H9 (cell line): ENCODE measurements at regions not wholly inside any gene's neighbourhood (a gene's known extent, or its start where the extent isn't known, plus 50 kb on each side); places are given as distances from the start of the nearest gene placed in this dataset.

Experiments
- DNase-seq: peaks from one replicate; pipeline ENCODE4 v3.0.0-alpha.2; 2017
- H2AFZ ChIP-seq: one replicate; pipeline ENCODE4 v1.6.1; 2013; ENCODE audit warnings: mild to moderate bottlenecking, low read length, control low read depth, moderate library complexity
- H2AK5ac ChIP-seq: 2 replicates; pipeline ENCODE4 v1.6.1; 2013; ENCODE audit warnings: low read length, control low read depth, mixed read lengths; ENCODE audit not compliant: insufficient read length
- H2BK120ac ChIP-seq: one replicate; pipeline ENCODE4 v1.6.1; 2013; ENCODE audit warnings: low read depth, mild to moderate bottlenecking, low read length, control low read depth, inconsistent platforms; ENCODE audit not compliant: poor library complexity, severe bottlenecking
- H2BK12ac ChIP-seq: 2 replicates; pipeline ENCODE4 v1.6.1; 2013; ENCODE audit warnings: low read length, control low read depth, mixed read lengths, low read depth; ENCODE audit not compliant: insufficient read length
- H2BK15ac ChIP-seq: 2 replicates; pipeline ENCODE4 v1.6.1; 2013; ENCODE audit warnings: low read depth, low read length, control low read depth
- H2BK20ac ChIP-seq: one replicate; pipeline ENCODE4 v1.6.1; 2013; ENCODE audit warnings: low read depth, mild to moderate bottlenecking, low read length, control low read depth, inconsistent platforms; ENCODE audit not compliant: poor library complexity, severe bottlenecking
- H2BK5ac ChIP-seq: 2 replicates; pipeline ENCODE4 v1.6.1; 2013; ENCODE audit warnings: low read length, control low read depth, mixed read lengths; ENCODE audit not compliant: insufficient read length
- H3K14ac ChIP-seq: 2 replicates; pipeline ENCODE4 v1.6.1; 2013; ENCODE audit warnings: low read length, control low read depth; ENCODE audit not compliant: insufficient read depth
- H3K18ac ChIP-seq: 2 replicates; pipeline ENCODE4 v1.6.1; 2013; ENCODE audit warnings: low read depth, mild to moderate bottlenecking, mixed read lengths, low read length, control low read depth; ENCODE audit not compliant: insufficient read length
- H3K23ac ChIP-seq: 2 replicates; pipeline ENCODE4 v1.6.1; 2013; ENCODE audit warnings: low read length, control low read depth, mixed read lengths, low read depth; ENCODE audit not compliant: insufficient read length
- H3K23me2 ChIP-seq: 2 replicates; pipeline ENCODE4 v1.6.1; 2013; ENCODE audit warnings: low read depth, mild to moderate bottlenecking, mixed read lengths, low read length, control low read depth; ENCODE audit not compliant: insufficient read length, poor library complexity, severe bottlenecking
- H3K27ac ChIP-seq: 2 replicates; pipeline ENCODE4 v1.5.1; 2013; ENCODE audit warnings: low read length, control low read depth, mixed read lengths, low read depth; ENCODE audit not compliant: insufficient read length
- H3K27me3 ChIP-seq: 2 replicates; pipeline ENCODE4 v1.6.1; 2013; ENCODE audit warnings: low read length, control low read depth, inconsistent platforms; ENCODE audit not compliant: insufficient read depth
- H3K4ac ChIP-seq: 2 replicates; pipeline ENCODE4 v1.6.1; 2013; ENCODE audit warnings: low read depth, mild to moderate bottlenecking, control low read depth, inconsistent platforms, low read length, moderate library complexity
- H3K4me1 ChIP-seq: 2 replicates; pipeline ENCODE4 v1.6.1; 2013; ENCODE audit warnings: low read length, control low read depth, inconsistent platforms; ENCODE audit not compliant: insufficient read depth
- H3K4me2 ChIP-seq: 2 replicates; pipeline ENCODE4 v1.6.1; 2013; ENCODE audit warnings: low read length, control low read depth, mixed read lengths; ENCODE audit not compliant: insufficient read length, insufficient read depth
- H3K56ac ChIP-seq: 2 replicates; pipeline ENCODE4 v1.6.1; 2013; ENCODE audit warnings: low read depth, mild to moderate bottlenecking, mixed read lengths, low read length, control low read depth; ENCODE audit not compliant: insufficient read length
- H3K79me1 ChIP-seq: 2 replicates; pipeline ENCODE4 v1.6.1; 2013; ENCODE audit warnings: low read depth, mild to moderate bottlenecking, moderate library complexity, low read length, control low read depth, inconsistent platforms; ENCODE audit not compliant: insufficient read depth, poor library complexity, severe bottlenecking
- H3K79me2 ChIP-seq: 2 replicates; pipeline ENCODE4 v1.6.1; 2013; ENCODE audit warnings: low read length, control low read depth, inconsistent platforms; ENCODE audit not compliant: insufficient read depth
- H3K9ac ChIP-seq: 2 replicates; pipeline ENCODE4 v1.6.1; 2013; ENCODE audit warnings: low read length, control low read depth, mixed read lengths; ENCODE audit not compliant: insufficient read length; ENCODE audit errors: extremely low read depth
- H3K9me3 ChIP-seq: one replicate; pipeline ENCODE4 v1.6.1; 2013; ENCODE audit warnings: low read depth, low read length, inconsistent platforms; ENCODE audit not compliant: control insufficient read depth
- H3T11ph ChIP-seq: one replicate; pipeline ENCODE4 v1.6.1; 2013; ENCODE audit warnings: mild to moderate bottlenecking, low read length, control low read depth, inconsistent platforms
- H4K20me1 ChIP-seq: one replicate; pipeline ENCODE4 v1.6.1; 2013; ENCODE audit not compliant: control insufficient read depth, insufficient read length, insufficient read depth
- H4K5ac ChIP-seq: 2 replicates; pipeline ENCODE4 v1.6.1; 2013; ENCODE audit warnings: low read depth, mild to moderate bottlenecking, mixed read lengths, low read length, control low read depth; ENCODE audit not compliant: insufficient read length
- H4K8ac ChIP-seq: replicated peaks from 2 replicates; pipeline ENCODE4 v1.6.1; 2013; ENCODE audit warnings: low read length, control low read depth, mixed read lengths, low read depth; ENCODE audit not compliant: insufficient read length
- H4K91ac ChIP-seq: 2 replicates; pipeline ENCODE4 v1.6.1; 2013; ENCODE audit warnings: low read depth, mild to moderate bottlenecking, moderate library complexity, mixed read lengths, low read length, control low read depth; ENCODE audit not compliant: insufficient read length
- H3K27ac Mint-ChIP-seq, 3 experiments: 2 replicates in 2 of 3; 3 replicates in 1 of 3; pipeline ENCODE4 v1.8.0; 2020 to 2021; ENCODE audit warnings: mixed read lengths in 3 of 3, mild to moderate bottlenecking in 1 of 3, moderate library complexity in 1 of 3
- H3K27me3 Mint-ChIP-seq: 2 replicates; pipeline ENCODE4 v1.8.0; 2021; ENCODE audit warnings: low read depth, mild to moderate bottlenecking, moderate library complexity, mixed read lengths
- H3K36me3 Mint-ChIP-seq, 3 experiments: 2 replicates in 2 of 3; 3 replicates in 1 of 3; pipeline ENCODE4 v1.8.0; 2020 to 2021; ENCODE audit warnings: low read depth in 3 of 3, mixed read lengths in 3 of 3; ENCODE audit not compliant: insufficient read depth in 1 of 3
- H3K4me1 Mint-ChIP-seq, 2 experiments: 2 replicates each; pipeline ENCODE4 v1.8.0; 2020; ENCODE audit warnings: mixed read lengths in 2 of 2
- H3K4me3 Mint-ChIP-seq, 2 experiments: 2 replicates in 1 of 2; 3 replicates in 1 of 2; pipeline ENCODE4 v1.8.0; 2020 to 2021; ENCODE audit warnings: mild to moderate bottlenecking in 2 of 2, mixed read lengths in 2 of 2, moderate library complexity in 1 of 2
- H3K9me3 Mint-ChIP-seq, 2 experiments: 2 replicates in 1 of 2; 3 replicates in 1 of 2; pipeline ENCODE4 v1.8.0; 2020; ENCODE audit warnings: mild to moderate bottlenecking in 2 of 2, mixed read lengths in 2 of 2, moderate library complexity in 1 of 2
- CTCF ChIP-seq: fragments of 200-600 bp; sonication (generic); conservative IDR thresholded peaks from 3 replicates; pipeline ENCODE4 v1.8.0; 2021; ENCODE audit warnings: antibody characterized with exemption, mild to moderate bottlenecking
- WGBS: extraction: QIAGEN DNeasy Blood & Tissue Kit; methylation state at CpG from one replicate; pipeline ENCODE4 v1.1.7; 2013; ENCODE audit warnings: missing lambda C conversion rate, low lambda C conversion rate, mixed read lengths; ENCODE audit not compliant: insufficient read length; ENCODE audit errors: extremely low coverage; 5-methylcytosine and 5-hydroxymethylcytosine counted together

GRCh38 chr10:114771157-114771556, 50.4 kb upstream of the FHIP2A start:
- Mint-ChIP-seq H3K4me3 (no peak overlapping the region), H3K36me3 (no peaks in the 10 kb centered on the region), H3K27me3 (peaks cover 28% of the 10 kb centered on the region), H3K4me1 (peaks cover 8% of the 10 kb centered on the region in 2 experiments), H3K27ac (no peak overlapping the region), H3K9me3 (no peaks in the 10 kb centered on the region)
- Histone ChIP-seq H3K18ac (no peak overlapping the region), H3K14ac (no peak overlapping the region), H3K9me3 (no peaks in the 10 kb centered on the region), H4K20me1 (no peaks in the 10 kb centered on the region), H3K4me1 (peaks cover 3% of the 10 kb centered on the region; the same call in 1 of the 2 replicates), H4K5ac (no peak overlapping the region), H2BK20ac (no peak overlapping the region), H3K56ac (no peak overlapping the region), H3K9ac (no peak overlapping the region), H2AFZ (no peak overlapping the region), H2BK12ac (no peak overlapping the region), H3K4me2 (no peak overlapping the region), H3K23ac (no peak overlapping the region), H3K27me3 (0 out of 2 replicates have a peak, but pooled peaks cover 2% of the 10 kb centered on the region), H4K8ac (no peak overlapping the region), H3K4ac (no peak overlapping the region), H4K91ac (no peak overlapping the region), H2AK5ac (no peak overlapping the region), H3K27ac (no peak overlapping the region), H3K23me2 (peaks cover 6% of the 10 kb centered on the region), H3K79me1 (no peaks in the 10 kb centered on the region), H3T11ph (no peak overlapping the region), H2BK120ac (no peak overlapping the region), H2BK15ac (no peak overlapping the region), H2BK5ac (no peak overlapping the region), H3K79me2 (no peaks in the 10 kb centered on the region)
- TF ChIP-seq CTCF: no peak
- DNase-seq: no peak
- no CpG with 5 or more reads among the region's 1 CpG for WGBS
